ENCODE measurements at regions not wholly inside any gene's neighbourhood (a gene's known extent, or its start where the extent isn't known, plus 50 kb on each side); places are given as distances from the start of the nearest gene placed in this dataset.

- H3K4me3 ChIP-seq = no peak overlapping the region
- intact Hi-C loops (cut with DNase I; ENCODE audit: low total_unique reads) = no loop called here
- H3K9me3 ChIP-seq = no peaks in the 10 kb centered on the region
- no peaks in the 10 kb centered on the region for H3K36me3 ChIP-seq
- no peak overlapping the region for H3K27ac ChIP-seq
- DNase-seq = peak in 1 of 2 donors; percentile 4
- TF ChIP-seq, protein P1, sequence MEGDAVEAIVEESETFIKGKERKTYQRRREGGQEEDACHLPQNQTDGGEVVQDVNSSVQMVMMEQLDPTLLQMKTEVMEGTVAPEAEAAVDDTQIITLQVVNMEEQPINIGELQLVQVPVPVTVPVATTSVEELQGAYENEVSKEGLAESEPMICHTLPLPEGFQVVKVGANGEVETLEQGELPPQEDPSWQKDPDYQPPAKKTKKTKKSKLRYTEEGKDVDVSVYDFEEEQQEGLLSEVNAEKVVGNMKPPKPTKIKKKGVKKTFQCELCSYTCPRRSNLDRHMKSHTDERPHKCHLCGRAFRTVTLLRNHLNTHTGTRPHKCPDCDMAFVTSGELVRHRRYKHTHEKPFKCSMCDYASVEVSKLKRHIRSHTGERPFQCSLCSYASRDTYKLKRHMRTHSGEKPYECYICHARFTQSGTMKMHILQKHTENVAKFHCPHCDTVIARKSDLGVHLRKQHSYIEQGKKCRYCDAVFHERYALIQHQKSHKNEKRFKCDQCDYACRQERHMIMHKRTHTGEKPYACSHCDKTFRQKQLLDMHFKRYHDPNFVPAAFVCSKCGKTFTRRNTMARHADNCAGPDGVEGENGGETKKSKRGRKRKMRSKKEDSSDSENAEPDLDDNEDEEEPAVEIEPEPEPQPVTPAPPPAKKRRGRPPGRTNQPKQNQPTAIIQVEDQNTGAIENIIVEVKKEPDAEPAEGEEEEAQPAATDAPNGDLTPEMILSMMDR (IDR thresholded peaks at IDR 0.05) = no peak
- no peaks in the 10 kb centered on the region for H3K4me1 ChIP-seq
- H3K27me3 ChIP-seq = no peaks in the 10 kb centered on the region
Measured at GRCh38 chrX:928606-929005, 283.8 kb downstream of the CRLF2 start.

DNA sequence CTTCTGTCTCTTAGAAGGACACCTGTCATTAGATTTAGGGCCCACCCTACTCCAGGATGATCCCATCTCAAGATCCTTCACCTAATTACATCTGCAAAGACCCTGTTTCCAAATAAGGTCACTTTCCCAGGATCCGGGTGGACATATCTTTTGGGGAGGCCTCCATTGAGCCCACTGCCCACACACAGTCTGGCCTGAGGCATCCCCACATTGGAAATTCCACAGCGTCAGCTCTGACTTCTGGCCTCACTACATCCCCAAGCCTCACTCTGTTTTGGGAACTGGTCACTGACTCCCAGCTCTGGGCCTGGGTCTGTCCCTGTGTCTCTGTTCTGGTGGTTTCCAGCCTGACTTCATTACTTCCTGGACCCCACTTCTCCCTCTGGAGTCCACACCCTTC lies 285.5 kb downstream of the CRLF2 start:
- no peaks in the 10 kb centered on the region for H3K9me3 ChIP-seq
- no peak overlapping the region for H3K27ac ChIP-seq
- no peaks in the 10 kb centered on the region for H3K27me3 ChIP-seq
- no peaks in the 10 kb centered on the region for H3K36me3 ChIP-seq
- DNase-seq = peak in 1 of 2 donors; percentile 20
- intact Hi-C loops (cut with DNase I; ENCODE audit: low total_unique reads) = no loop called here
- H3K4me3 ChIP-seq = no peak overlapping the region
- no peaks in the 10 kb centered on the region for H3K4me1 ChIP-seq
- TF ChIP-seq, protein P1 (IDR thresholded peaks at IDR 0.05) = no peak

DNA sequence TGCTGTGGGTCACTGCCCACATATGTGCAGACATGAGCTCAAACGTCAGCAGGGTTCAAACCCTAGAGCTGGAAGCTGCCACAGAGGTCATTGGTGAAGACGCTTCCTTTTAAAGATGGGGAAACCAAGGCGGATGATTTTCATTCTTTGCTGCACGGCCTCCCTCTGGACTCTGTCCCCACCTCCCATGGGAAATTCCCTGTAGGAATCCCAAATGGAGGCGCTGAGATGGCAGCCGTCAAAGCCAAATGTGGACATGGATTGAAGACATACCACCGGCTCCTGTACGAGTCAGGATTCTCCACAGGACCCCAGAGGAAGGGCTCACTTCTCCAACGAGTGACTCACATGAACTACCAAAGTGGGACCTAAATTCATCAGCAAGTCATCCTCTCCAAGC lies 286.4 kb downstream of the CRLF2 start:
- Histone ChIP-seq H3K27me3 (no peaks in the 10 kb centered on the region), H3K4me3 (no peak overlapping the region), H3K36me3 (no peaks in the 10 kb centered on the region), H3K4me1 (no peaks in the 10 kb centered on the region), H3K9me3 (no peaks in the 10 kb centered on the region), H3K27ac (no peak overlapping the region)
- TF ChIP-seq, protein P1 (IDR thresholded peaks at IDR 0.05) = no peak
- intact Hi-C loops (cut with DNase I; ENCODE audit: low total_unique reads) = no loop called here
- peak in 1 of 2 donors; percentile 27 for DNase-seq

- TF ChIP-seq, protein P1 (IDR thresholded peaks at IDR 0.05) = no peak
- Histone ChIP-seq H3K27me3 (no peaks in the 10 kb centered on the region), H3K27ac (no peak overlapping the region), H3K4me1 (peaks cover 0 to under 1% (median under 1%) of the 10 kb centered on the region in 4 donors), H3K9me3 (no peaks in the 10 kb centered on the region), H3K4me3 (no peak overlapping the region), H3K36me3 (no peaks in the 10 kb centered on the region)
- peak in 1 of 2 donors; percentile 35 for DNase-seq
- intact Hi-C loops (cut with DNase I; ENCODE audit: low total_unique reads) = no loop called here
Measured at GRCh38 chrX:925652-926061, 286.8 kb downstream of the CRLF2 start.

DNA sequence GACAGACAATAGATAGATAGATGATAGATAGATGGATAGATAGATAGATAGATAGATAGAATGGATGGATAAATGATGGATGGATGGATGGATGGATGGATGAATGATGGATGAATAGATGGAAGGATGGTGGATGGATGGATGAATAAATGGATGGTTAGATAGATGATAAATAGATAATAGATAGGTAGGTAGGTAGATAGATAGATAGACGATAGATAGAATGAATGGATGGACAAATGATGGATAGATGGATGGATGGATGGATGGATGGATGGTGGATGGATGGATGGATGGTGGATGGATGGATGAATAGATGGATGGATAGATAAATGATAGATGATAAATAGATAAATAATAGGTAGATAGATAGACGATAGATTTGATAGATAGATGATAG lies 287.4 kb downstream of the CRLF2 start:
- H3K27ac ChIP-seq = no peak overlapping the region
- intact Hi-C loops (cut with DNase I; ENCODE audit: low total_unique reads) = no loop called here
- no peaks in the 10 kb centered on the region for H3K36me3 ChIP-seq
- TF ChIP-seq, protein P1 (IDR thresholded peaks at IDR 0.05) = no peak
- H3K27me3 ChIP-seq = no peaks in the 10 kb centered on the region
- H3K4me1 ChIP-seq = peaks cover 0 to 6% (median 3%) of the 10 kb centered on the region in 4 donors
- no peak for DNase-seq
- no peaks in the 10 kb centered on the region for H3K9me3 ChIP-seq
- no peak overlapping the region for H3K4me3 ChIP-seq

- TF ChIP-seq, protein P1 (IDR thresholded peaks at IDR 0.05) = no peak
- Histone ChIP-seq H3K4me1 (peaks cover 0 to 7% (median 3%) of the 10 kb centered on the region in 4 donors), H3K9me3 (no peaks in the 10 kb centered on the region), H3K4me3 (no peak overlapping the region), H3K27me3 (no peaks in the 10 kb centered on the region), H3K27ac (no peak overlapping the region), H3K36me3 (no peaks in the 10 kb centered on the region)
- intact Hi-C loops (cut with DNase I; ENCODE audit: low total_unique reads) = no loop called here
- DNase-seq = peak in 1 of 2 donors; percentile 47
Measured at GRCh38 chrX:924017-924416, 288.4 kb downstream of the CRLF2 start.
